ENCODE measurements at regions not wholly inside any gene's neighbourhood (a gene's known extent, or its start where the extent isn't known, plus 50 kb on each side); places are given as distances from the start of the nearest gene placed in this dataset.

- TF ChIP-seq CTCF (IDR thresholded peaks at IDR 0.05) = no peak
- Mint-ChIP-seq H3K4me1 (ENCODE audit: low read depth) (no peaks in the 10 kb centered on the region), H3K9me3 (peaks cover 3% of the 10 kb centered on the region), H3K27ac (no peak overlapping the region), H3K36me3 (ENCODE audit: low read depth) (no peaks in the 10 kb centered on the region), H3K27me3 (peaks cover 1% of the 10 kb centered on the region), H3K4me3 (no peak overlapping the region)
- no peak for ATAC-seq (ENCODE audit: poor library complexity)
- ChIA-PET POLR2A (no interaction called here), CTCF (no interaction called here)
- H3K9me3 ChIP-seq (ENCODE audit: control insufficient read depth in 1 of 2, insufficient read depth in 1 of 2, low read length in 2 of 2) = peaks cover 6 to 20% of the 10 kb centered on the region in 2 experiments
- intact Hi-C loops (cut with DNase I, micrococcal nuclease) = no loop called here
- no peak for DNase-seq
- H3K27ac ChIP-seq (ENCODE audit: low read depth in 1 of 2, low read length in 2 of 2) = no peak overlapping the region
- no peaks in the 10 kb centered on the region for H3K36me3 ChIP-seq (ENCODE audit: insufficient read depth, low read length)
- no peak overlapping the region for H3K4me3 ChIP-seq (ENCODE audit: low read length)
- no peaks in the 10 kb centered on the region for H3K27me3 ChIP-seq (ENCODE audit: control insufficient read depth in 1 of 2, insufficient read depth in 2 of 2, low read length in 2 of 2)
- H3K4me1 ChIP-seq (ENCODE audit: insufficient read depth, low read length) = no peaks in the 10 kb centered on the region
Observed at GRCh38 chr6:169038691-169039090, 215.0 kb downstream of the THBS2 start.

DNA sequence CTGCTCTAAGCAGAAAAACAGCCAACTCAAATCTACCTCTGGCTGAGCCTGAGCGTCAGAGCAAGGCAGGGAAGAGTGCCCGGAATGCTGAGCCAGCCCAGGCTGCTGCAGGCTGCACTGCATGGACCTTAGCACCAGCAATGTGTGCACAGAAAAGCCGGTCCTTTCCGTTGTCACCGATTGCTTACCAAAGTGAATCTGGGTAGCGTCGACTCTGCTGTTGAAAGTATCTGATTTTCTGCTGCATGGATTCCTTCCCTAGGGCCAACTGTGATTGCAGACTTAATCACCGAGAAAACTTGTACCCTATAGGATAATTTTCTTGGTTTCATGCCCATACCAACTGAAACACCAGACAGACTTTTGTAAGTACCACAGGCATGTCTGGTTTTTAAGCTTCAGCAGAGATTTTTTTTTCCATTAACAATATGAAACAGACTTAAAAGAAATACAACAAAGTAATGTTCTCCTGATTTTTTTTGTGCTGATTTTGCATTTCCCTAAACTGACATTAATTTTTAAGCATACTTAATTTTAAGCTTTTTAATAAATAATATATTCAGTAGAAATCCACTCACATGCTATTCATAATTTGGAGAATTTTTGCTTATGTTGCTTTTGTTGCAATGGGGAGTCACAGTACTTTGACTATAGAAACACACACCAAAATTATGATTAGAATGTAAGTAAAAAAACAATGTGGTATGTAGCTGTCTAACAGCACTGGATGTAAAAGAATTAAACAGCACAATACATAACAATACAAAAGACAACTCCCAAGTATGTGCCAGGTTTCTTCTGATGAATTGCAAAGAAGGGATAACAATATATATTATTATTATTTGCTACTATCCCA is 218.0 kb downstream of the THBS2 start:
- Mint-ChIP-seq H3K27me3 (peaks cover 13% of the 10 kb centered on the region), H3K4me3 (no peak overlapping the region)
- DNase-seq = no peak

DNA sequence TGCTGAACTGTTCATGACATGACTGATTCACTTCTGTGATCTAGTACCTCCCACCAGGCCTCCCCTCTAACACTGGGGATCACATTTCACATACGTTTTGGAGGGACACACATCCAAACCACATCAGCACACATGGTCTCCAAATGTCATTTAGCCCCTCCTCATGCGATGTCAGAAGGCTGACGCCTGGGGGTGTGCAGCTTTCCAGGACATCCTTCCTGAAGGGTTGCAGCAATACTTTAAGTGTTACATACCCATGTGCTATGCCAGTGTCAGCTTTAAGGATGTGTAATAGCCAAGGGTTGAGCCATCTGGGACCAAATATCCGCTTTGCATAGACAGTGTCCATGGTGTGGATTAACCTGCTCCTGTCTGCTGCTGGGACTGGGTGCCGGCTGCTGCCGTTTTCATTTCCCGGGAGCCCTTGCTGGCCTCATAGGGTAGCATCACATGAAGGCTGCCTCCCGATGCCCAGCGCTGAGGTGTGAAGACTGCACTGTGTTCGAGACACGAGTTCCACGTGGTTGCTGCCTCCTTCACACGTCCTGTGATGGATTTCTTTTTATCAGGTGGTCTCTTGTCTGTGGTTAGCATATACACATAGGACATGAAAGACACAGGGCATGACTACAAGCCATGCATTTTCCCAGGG is 219.0 kb downstream of the THBS2 start:
- H3K9me3 Mint-ChIP-seq = peaks cover 3% of the 10 kb centered on the region
- no peak overlapping the region for H3K4me3 Mint-ChIP-seq
- intact Hi-C loops (cut with DNase I, micrococcal nuclease) = no loop called here
- DNase-seq (no peak), ATAC-seq (ENCODE audit: poor library complexity) (no peak)
- no peak overlapping the region for H3K27ac ChIP-seq (ENCODE audit: low read depth in 1 of 2, low read length in 2 of 2)
- CTCF ChIA-PET = no interaction called here
- H3K4me3 ChIP-seq (ENCODE audit: low read length) = no peak overlapping the region
- peaks cover 6 to 14% of the 10 kb centered on the region in 2 experiments for H3K9me3 ChIP-seq (ENCODE audit: control insufficient read depth in 1 of 2, insufficient read depth in 1 of 2, low read length in 2 of 2)
- no peaks in the 10 kb centered on the region for H3K4me1 ChIP-seq (ENCODE audit: insufficient read depth, low read length)
- peaks cover 14% of the 10 kb centered on the region for H3K27me3 Mint-ChIP-seq
- H3K4me1 Mint-ChIP-seq (ENCODE audit: low read depth) = no peaks in the 10 kb centered on the region
- no peaks in the 10 kb centered on the region for H3K36me3 Mint-ChIP-seq (ENCODE audit: low read depth)
- H3K36me3 ChIP-seq (ENCODE audit: insufficient read depth, low read length) = no peaks in the 10 kb centered on the region
- no peak overlapping the region for H3K27ac Mint-ChIP-seq
- H3K27me3 ChIP-seq (ENCODE audit: control insufficient read depth in 1 of 2, insufficient read depth in 2 of 2, low read length in 2 of 2) = no peaks in the 10 kb centered on the region
- POLR2A ChIA-PET = no interaction called here
- TF ChIP-seq CTCF (IDR thresholded peaks at IDR 0.05) = no peak

More for the DNA sequence above, 218.0 kb downstream of the THBS2 start:
- H3K36me3 Mint-ChIP-seq (ENCODE audit: low read depth) = no peaks in the 10 kb centered on the region
- CTCF ChIA-PET = no interaction called here
- no peak for ATAC-seq (ENCODE audit: poor library complexity)
- Histone ChIP-seq H3K9me3 (ENCODE audit: control insufficient read depth in 1 of 2, insufficient read depth in 1 of 2, low read length in 2 of 2) (peaks cover 6 to 14% of the 10 kb centered on the region in 2 experiments), H3K27me3 (ENCODE audit: control insufficient read depth in 1 of 2, insufficient read depth in 2 of 2, low read length in 2 of 2) (no peaks in the 10 kb centered on the region), H3K36me3 (ENCODE audit: insufficient read depth, low read length) (no peaks in the 10 kb centered on the region), H3K4me3 (ENCODE audit: low read length) (no peak overlapping the region), H3K4me1 (ENCODE audit: insufficient read depth, low read length) (no peaks in the 10 kb centered on the region), H3K27ac (ENCODE audit: low read depth in 1 of 2, low read length in 2 of 2) (no peak overlapping the region)
- H3K27ac Mint-ChIP-seq = no peak overlapping the region
- TF ChIP-seq CTCF (IDR thresholded peaks at IDR 0.05) = no peak
- peaks cover 3% of the 10 kb centered on the region for H3K9me3 Mint-ChIP-seq
- POLR2A ChIA-PET = no interaction called here
- intact Hi-C loops (cut with DNase I, micrococcal nuclease) = no loop called here
- H3K4me1 Mint-ChIP-seq (ENCODE audit: low read depth) = no peaks in the 10 kb centered on the region
